GM12878 (cell line): ENCODE measurements at regions not wholly inside any gene's neighbourhood (a gene's known extent, or its start where the extent isn't known, plus 50 kb on each side); places are given as distances from the start of the nearest gene placed in this dataset.

Experiments
- ATAC-seq: fragments of 200-7000 bp; cut with Tn5 transposase; 3 replicates; pipeline ENCODE4 v1.9.1; 2020; ENCODE audit warnings: mild to moderate bottlenecking, moderate library complexity
- BruUV-seq: library from RNA; stranded (reverse); fragments of 400-500 nt; replicated peaks from 2 replicates; lab custom pipeline; 2021; lab: Mats Ljungman, UMichigan
- CTCF ChIA-PET: fragments of 300-600 bp; sonication (Branson Sonifier 250); formaldehyde crosslinking; extraction: SDS; loops from one replicate; lab custom pipeline; 2021; ENCODE audit warnings: inconsistent platforms; lab: Yijun Ruan, JAX
- POLR2A ChIA-PET: fragments of 350-600 bp; formaldehyde crosslinking; extraction: SDS; loops from one replicate; lab custom pipeline; 2021; ENCODE audit warnings: inconsistent platforms; lab: Charles Lee
- RAD21 ChIA-PET: fragments of 300-600 bp; sonication (Branson Sonifier 250); formaldehyde crosslinking; loops from one replicate; lab custom pipeline; 2023; ENCODE audit warnings: antibody characterized with exemption; ENCODE audit not compliant: unreplicated experiment; lab: Charles Lee
- SMC1A ChIA-PET: fragments of 300-600 bp; sonication (Branson Sonifier 250); formaldehyde crosslinking; loops from one replicate; lab custom pipeline; 2023; ENCODE audit not compliant: unreplicated experiment, uncharacterized antibody; lab: Charles Lee
- DNase-seq: peaks from one replicate; pipeline ENCODE4 v3.0.0-alpha.2; 2011; ENCODE audit warnings: low read depth, low spot score
- FAIRE-seq: peaks from 3 replicates; lab custom pipeline; 2011; peaks lifted over from hg19 to GRCh38; lab: Jason Lieb, UNC
- H2AFZ ChIP-seq: 2 replicates; pipeline ENCODE4 v1.6.0; 2011; ENCODE audit warnings: low read depth, low read length, control low read depth; ENCODE audit not compliant: control insufficient read depth
- H3K27ac ChIP-seq: 2 replicates; pipeline ENCODE4 v1.5.1; 2011; ENCODE audit warnings: control low read depth; ENCODE audit not compliant: control insufficient read depth, insufficient read depth
- H3K27me3 ChIP-seq, 2 experiments: replicated peaks in 1 of 2; 2 replicates each; pipeline versions ENCODE4 v1.6.0 to v1.6.1; 2011; ENCODE audit warnings: low read length in 1 of 2; ENCODE audit not compliant: control insufficient read depth in 2 of 2, insufficient read depth in 2 of 2
- H3K36me3 ChIP-seq, 2 experiments: 2 replicates each; pipeline ENCODE4 v1.5.1; 2011; ENCODE audit warnings: low read length in 1 of 2; ENCODE audit not compliant: control insufficient read depth in 2 of 2, insufficient read depth in 2 of 2
- H3K4me1 ChIP-seq: 2 replicates; pipeline ENCODE4 v1.6.1; 2011; ENCODE audit warnings: mild to moderate bottlenecking, low read length, moderate library complexity, mixed read lengths; ENCODE audit not compliant: control insufficient read depth, insufficient read depth
- H3K4me2 ChIP-seq: 2 replicates; pipeline ENCODE4 v1.6.0; 2011; ENCODE audit warnings: control low read depth; ENCODE audit not compliant: control insufficient read depth, insufficient read depth
- H3K4me3 ChIP-seq: fragments of 200-600 bp; sonication (generic); 2 replicates; pipeline ENCODE4 v1.5.1; 2016
- H3K79me2 ChIP-seq: 2 replicates; pipeline ENCODE4 v1.6.0; 2011; ENCODE audit warnings: low read length; ENCODE audit not compliant: control insufficient read depth, insufficient read depth
- H3K9ac ChIP-seq: 2 replicates; pipeline ENCODE4 v1.8.0; 2011; ENCODE audit warnings: low read length, control low read depth, mixed read lengths; ENCODE audit not compliant: control insufficient read depth, insufficient read depth
- H3K9me3 ChIP-seq: replicated peaks from 3 replicates; pipeline ENCODE4 v1.5.1; 2011; ENCODE audit warnings: mild to moderate bottlenecking, low read length; ENCODE audit not compliant: control insufficient read depth, insufficient read depth
- H4K20me1 ChIP-seq: 2 replicates; pipeline ENCODE4 v1.6.0; 2011; ENCODE audit not compliant: control insufficient read depth, insufficient read depth
- BHLHE40 ChIP-seq, 2 experiments: fragments of 450-650 bp in 1 of 2; IDR thresholded peaks; 2 replicates each; pipeline ENCODE4 v1.6.1; 2011 to 2017; ENCODE audit warnings: low read depth in 2 of 2, borderline replicate concordance in 1 of 2, improper control_type of control experiment in 1 of 2, low read length in 1 of 2, mild to moderate bottlenecking in 1 of 2
- CBX3 ChIP-seq: fragments of 200-600 bp; sonication (generic); IDR thresholded peaks from 2 replicates; pipeline ENCODE4 v1.6.1; 2016; ENCODE audit warnings: low read depth, borderline replicate concordance
- CHD4 ChIP-seq: fragments of 200-600 bp; sonication (generic); IDR thresholded peaks from 2 replicates; pipeline ENCODE4 v1.6.1; 2016; ENCODE audit warnings: mild to moderate bottlenecking
- CREB1 ChIP-seq: IDR thresholded peaks from 2 replicates; pipeline ENCODE4 v1.6.1; 2012; ENCODE audit warnings: low read depth, mild to moderate bottlenecking, inconsistent platforms
- FOS ChIP-seq: IDR thresholded peaks from 3 replicates; pipeline ENCODE4 v1.6.1; 2011; ENCODE audit warnings: borderline replicate concordance; ENCODE audit not compliant: insufficient read length; ENCODE audit errors: extremely low read depth
- IKZF2 ChIP-seq, 2 experiments: fragments of 450-650 bp; IDR thresholded peaks; 2 replicates each; pipeline ENCODE4 v1.6.1; 2017; ENCODE audit warnings: mild to moderate bottlenecking in 2 of 2, moderate library complexity in 2 of 2
- IRF4 ChIP-seq: IDR thresholded peaks from 2 replicates; pipeline ENCODE4 v1.6.1; 2011; ENCODE audit warnings: low read depth, low read length
- MTA3 ChIP-seq: IDR thresholded peaks from 2 replicates; pipeline ENCODE4 v1.6.1; 2012; ENCODE audit warnings: low read length, inconsistent platforms, borderline replicate concordance
- POLR2AphosphoS5 ChIP-seq: IDR thresholded peaks from 2 replicates; pipeline ENCODE4 v1.6.1; 2011; ENCODE audit warnings: mild to moderate bottlenecking, low read length, inconsistent platforms
- POU2F2 ChIP-seq: IDR thresholded peaks from 3 replicates; pipeline ENCODE4 v1.6.1; 2011; ENCODE audit warnings: low read depth, mild to moderate bottlenecking, low read length, borderline replicate concordance
- RAD51 ChIP-seq: fragments of 450-650 bp; IDR thresholded peaks from 2 replicates; pipeline ENCODE4 v1.6.1; 2016; ENCODE audit warnings: moderate library complexity, mild to moderate bottlenecking, inconsistent platforms
- RFX5 ChIP-seq: IDR thresholded peaks from 2 replicates; pipeline ENCODE4 v1.6.1; 2011; ENCODE audit warnings: low read depth, low read length, improper control_type of control experiment
- SMAD5 ChIP-seq: IDR thresholded peaks from 2 replicates; pipeline ENCODE4 v1.6.1; 2016; ENCODE audit warnings: antibody characterized with exemption, low read depth
- SPI1 ChIP-seq: IDR thresholded peaks from 2 replicates; pipeline ENCODE4 v1.6.1; 2011; ENCODE audit warnings: low read depth, mild to moderate bottlenecking, low read length, moderate library complexity, borderline replicate concordance; ENCODE audit not compliant: insufficient read depth
- ZNF217 ChIP-seq: fragments of 450-650 bp; IDR thresholded peaks from 2 replicates; pipeline ENCODE4 v1.6.1; 2017; ENCODE audit warnings: antibody characterized with exemption, mild to moderate bottlenecking
- WGBS: methylation state at CpG from one replicate; pipeline ENCODE4 v1.1.6; 2016; ENCODE audit warnings: low lambda C conversion rate; ENCODE audit not compliant: insufficient replicate concordance, insufficient coverage; ENCODE audit errors: missing lambda C conversion rate; 5-methylcytosine and 5-hydroxymethylcytosine counted together
- in situ Hi-C: fragments of 300-500 bp; cut with MboI; formaldehyde crosslinking; loops from 9 replicates; pipeline ENCODE4 v1.14.3; 2018; ENCODE audit warnings: mixed read lengths
- intact Hi-C: fragments of 100-400 bp; cut with micrococcal nuclease; formaldehyde crosslinking; loops from one replicate; pipeline ENCODE4 v1.14.2; 2022; ENCODE audit not compliant: unreplicated experiment
- TF ChIP-seq, protein P1 (sequence below): fragments of 450-650 bp; IDR thresholded peaks from 2 replicates; pipeline ENCODE4 v1.6.1; 2017; ENCODE audit warnings: antibody characterized with exemption, mild to moderate bottlenecking, moderate library complexity
- TF ChIP-seq, protein P2 (sequence below): fragments of 450-650 bp; IDR thresholded peaks from 2 replicates; pipeline ENCODE4 v1.6.1; 2016; ENCODE audit warnings: mild to moderate bottlenecking

DNA sequence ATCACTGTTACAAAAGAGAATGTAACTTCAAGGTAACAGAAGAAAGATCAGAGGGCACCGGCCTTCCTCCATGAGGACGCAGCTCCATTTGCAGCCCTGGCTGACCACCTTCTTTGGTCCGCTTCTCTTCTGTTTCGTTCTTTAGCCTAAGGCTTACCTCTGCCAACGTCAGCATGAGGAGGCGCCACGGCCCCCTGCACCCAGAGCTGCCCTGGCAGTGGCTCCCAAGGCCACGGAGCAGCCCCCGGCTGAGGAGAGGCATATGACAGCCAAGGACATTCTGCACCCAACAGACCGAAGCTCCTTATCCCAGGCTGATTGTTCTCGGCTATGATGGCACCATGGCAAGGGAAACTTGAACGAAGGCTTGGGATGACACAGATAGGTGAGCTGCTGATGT lies 250.3 kb downstream of the TOMM20 start (continued):
- TF ChIP-seq, protein P1, sequence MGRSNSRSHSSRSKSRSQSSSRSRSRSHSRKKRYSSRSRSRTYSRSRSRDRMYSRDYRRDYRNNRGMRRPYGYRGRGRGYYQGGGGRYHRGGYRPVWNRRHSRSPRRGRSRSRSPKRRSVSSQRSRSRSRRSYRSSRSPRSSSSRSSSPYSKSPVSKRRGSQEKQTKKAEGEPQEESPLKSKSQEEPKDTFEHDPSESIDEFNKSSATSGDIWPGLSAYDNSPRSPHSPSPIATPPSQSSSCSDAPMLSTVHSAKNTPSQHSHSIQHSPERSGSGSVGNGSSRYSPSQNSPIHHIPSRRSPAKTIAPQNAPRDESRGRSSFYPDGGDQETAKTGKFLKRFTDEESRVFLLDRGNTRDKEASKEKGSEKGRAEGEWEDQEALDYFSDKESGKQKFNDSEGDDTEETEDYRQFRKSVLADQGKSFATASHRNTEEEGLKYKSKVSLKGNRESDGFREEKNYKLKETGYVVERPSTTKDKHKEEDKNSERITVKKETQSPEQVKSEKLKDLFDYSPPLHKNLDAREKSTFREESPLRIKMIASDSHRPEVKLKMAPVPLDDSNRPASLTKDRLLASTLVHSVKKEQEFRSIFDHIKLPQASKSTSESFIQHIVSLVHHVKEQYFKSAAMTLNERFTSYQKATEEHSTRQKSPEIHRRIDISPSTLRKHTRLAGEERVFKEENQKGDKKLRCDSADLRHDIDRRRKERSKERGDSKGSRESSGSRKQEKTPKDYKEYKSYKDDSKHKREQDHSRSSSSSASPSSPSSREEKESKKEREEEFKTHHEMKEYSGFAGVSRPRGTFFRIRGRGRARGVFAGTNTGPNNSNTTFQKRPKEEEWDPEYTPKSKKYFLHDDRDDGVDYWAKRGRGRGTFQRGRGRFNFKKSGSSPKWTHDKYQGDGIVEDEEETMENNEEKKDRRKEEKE: no peak
- TF ChIP-seq FOS (no peak), RFX5 (no peak), IKZF2 (IDR thresholded peaks at IDR 0.05) (no peak), RAD51 (no peak), CBX3 (no peak), CREB1 (no peak)
- TF ChIP-seq, protein P2, sequence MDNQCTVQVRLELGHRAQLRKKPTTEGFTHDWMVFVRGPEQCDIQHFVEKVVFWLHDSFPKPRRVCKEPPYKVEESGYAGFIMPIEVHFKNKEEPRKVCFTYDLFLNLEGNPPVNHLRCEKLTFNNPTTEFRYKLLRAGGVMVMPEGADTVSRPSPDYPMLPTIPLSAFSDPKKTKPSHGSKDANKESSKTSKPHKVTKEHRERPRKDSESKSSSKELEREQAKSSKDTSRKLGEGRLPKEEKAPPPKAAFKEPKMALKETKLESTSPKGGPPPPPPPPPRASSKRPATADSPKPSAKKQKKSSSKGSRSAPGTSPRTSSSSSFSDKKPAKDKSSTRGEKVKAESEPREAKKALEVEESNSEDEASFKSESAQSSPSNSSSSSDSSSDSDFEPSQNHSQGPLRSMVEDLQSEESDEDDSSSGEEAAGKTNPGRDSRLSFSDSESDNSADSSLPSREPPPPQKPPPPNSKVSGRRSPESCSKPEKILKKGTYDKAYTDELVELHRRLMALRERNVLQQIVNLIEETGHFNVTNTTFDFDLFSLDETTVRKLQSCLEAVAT: no peak

DNA sequence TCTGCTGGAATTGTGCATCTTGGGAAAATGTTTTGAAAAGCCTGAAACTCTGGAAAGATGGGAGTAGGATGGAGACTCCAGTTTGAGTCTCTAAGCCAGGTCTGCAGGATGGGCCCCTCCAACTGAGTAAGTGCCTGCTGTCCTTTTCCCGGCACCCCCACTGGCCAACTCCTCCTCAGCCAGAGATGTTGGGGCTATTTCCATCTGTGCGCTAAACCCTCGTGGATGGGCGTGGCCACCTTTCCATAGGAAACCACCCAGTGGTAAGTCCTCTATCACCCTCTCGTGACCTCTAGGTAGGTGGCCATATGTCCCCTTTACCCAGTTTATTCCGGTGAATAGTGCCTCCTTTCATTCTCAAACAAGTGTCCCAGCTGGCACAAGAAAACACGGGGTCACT lies 250.9 kb downstream of the TOMM20 start:
- no peak for ATAC-seq
- H3K4me3 ChIP-seq: no peak overlapping the region
- no TSS peak for BruUV-seq
- 86% methylated on average over 7 of the region's 7 CpGs for WGBS
- ChIA-PET CTCF (no interaction called here), RAD21 (interaction anchor here (0.8 kb wide), 1 partner anchor 77 kb away, joined by 3 read pairs; no protein-coding TSS in a partner anchor), SMC1A (interaction anchor here (1.3 to 1.9 kb wide), 2 partner anchors 36 to 39 kb away, joined by 3 to 8 read pairs; no protein-coding TSS in a partner anchor), POLR2A (no interaction called here)
- in situ Hi-C loops (no loop called here), intact Hi-C loops (loop anchor here (2.0 to 5.0 kb wide), 3 partner anchors 35 to 379 kb away; no protein-coding TSS in a partner anchor)
- H3K9me3 ChIP-seq: no peaks in the 10 kb centered on the region; the same call in 1 of the 3 replicates
- H3K27me3 ChIP-seq: no peaks in the 10 kb centered on the region
- H3K4me1 ChIP-seq: peaks cover 55% of the 10 kb centered on the region
- H3K79me2 ChIP-seq: no peaks in the 10 kb centered on the region
- H4K20me1 ChIP-seq: no peaks in the 10 kb centered on the region
- no peak overlapping the region for H3K4me2 ChIP-seq
- no peaks in the 10 kb centered on the region for H3K36me3 ChIP-seq
- FAIRE-seq: no peak
- no peak overlapping the region for H3K27ac ChIP-seq
- no peak overlapping the region for H2AFZ ChIP-seq
- no peak for DNase-seq
- H3K9ac ChIP-seq: no peak overlapping the region
- TF ChIP-seq BHLHE40 (IDR thresholded peaks at IDR 0.05; ENCODE audit: borderline replicate concordance in 1 of 2, low read depth in 2 of 2, low read length in 1 of 2) (no peak), MTA3 (no peak), POLR2AphosphoS5 (no peak), ZNF217 (no peak), IRF4 (no peak), RFX5 (no peak), SMAD5 (no peak), SPI1 (no peak), POU2F2 (no peak), CHD4 (no peak)
